ENCODE measurements at regions not wholly inside any gene's neighbourhood (a gene's known extent, or its start where the extent isn't known, plus 50 kb on each side); places are given as distances from the start of the nearest gene placed in this dataset.
"Not testable (repeated sequence)": the region's sequence is repeated elsewhere in the genome, so short reads cannot be mapped to it uniquely, and the experiment has no call there.

DNA sequence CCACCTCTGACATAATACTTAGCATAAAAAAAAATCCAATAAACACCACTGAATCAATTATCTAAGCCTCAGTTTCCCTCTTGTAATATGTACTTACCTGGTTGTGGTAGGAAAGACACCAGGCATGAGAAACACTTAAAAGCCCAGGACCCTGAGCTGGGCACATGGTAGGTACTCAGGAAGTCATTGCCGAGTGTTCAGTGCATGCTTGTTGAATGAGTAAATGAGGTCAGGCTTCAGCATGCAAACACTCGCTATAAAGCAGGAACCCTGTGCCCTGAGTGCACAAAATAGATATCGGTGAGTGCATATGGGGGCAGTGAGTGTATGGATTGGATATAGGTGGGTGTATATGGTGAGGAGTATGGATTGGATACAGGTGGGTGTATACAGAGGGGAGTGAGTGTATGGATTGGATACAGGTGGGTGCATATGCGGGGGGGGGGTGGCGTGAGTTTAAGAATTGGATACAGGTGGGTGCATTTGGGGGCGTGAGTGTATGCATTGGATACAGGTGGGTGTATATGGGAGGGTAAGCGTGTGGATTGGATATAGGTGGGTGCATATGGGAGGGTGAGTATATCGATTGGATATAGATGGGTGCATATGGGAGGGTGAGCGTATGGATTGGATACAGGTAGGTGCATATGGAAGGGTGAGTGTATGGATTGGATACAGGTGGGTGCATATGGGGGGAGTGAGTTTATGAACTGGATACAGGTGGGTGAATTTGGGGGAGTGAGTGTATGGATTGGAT is 194.3 kb upstream of the MSX2 start:
- DNase-seq (ENCODE audit: low spot score) (no peak), ATAC-seq (ENCODE audit: insufficient number of reproducible peaks, low FRiP score, low read depth) (no peak)
- Histone ChIP-seq H3K27ac (no peak overlapping the region), H3K4me3 (no peak overlapping the region), H3K4me1 (ENCODE audit: control insufficient read depth in 1 of 2, low read depth in 2 of 2) (peaks cover 10 to 33% of the 10 kb centered on the region in 2 donors), H3K36me3 (no peaks in the 10 kb centered on the region), H3K27me3 (replicated peaks; ENCODE audit: insufficient read depth) (no peaks in the 10 kb centered on the region), H3K9me3 (no peaks in the 10 kb centered on the region)
- TF ChIP-seq, protein P1, sequence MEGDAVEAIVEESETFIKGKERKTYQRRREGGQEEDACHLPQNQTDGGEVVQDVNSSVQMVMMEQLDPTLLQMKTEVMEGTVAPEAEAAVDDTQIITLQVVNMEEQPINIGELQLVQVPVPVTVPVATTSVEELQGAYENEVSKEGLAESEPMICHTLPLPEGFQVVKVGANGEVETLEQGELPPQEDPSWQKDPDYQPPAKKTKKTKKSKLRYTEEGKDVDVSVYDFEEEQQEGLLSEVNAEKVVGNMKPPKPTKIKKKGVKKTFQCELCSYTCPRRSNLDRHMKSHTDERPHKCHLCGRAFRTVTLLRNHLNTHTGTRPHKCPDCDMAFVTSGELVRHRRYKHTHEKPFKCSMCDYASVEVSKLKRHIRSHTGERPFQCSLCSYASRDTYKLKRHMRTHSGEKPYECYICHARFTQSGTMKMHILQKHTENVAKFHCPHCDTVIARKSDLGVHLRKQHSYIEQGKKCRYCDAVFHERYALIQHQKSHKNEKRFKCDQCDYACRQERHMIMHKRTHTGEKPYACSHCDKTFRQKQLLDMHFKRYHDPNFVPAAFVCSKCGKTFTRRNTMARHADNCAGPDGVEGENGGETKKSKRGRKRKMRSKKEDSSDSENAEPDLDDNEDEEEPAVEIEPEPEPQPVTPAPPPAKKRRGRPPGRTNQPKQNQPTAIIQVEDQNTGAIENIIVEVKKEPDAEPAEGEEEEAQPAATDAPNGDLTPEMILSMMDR (IDR thresholded peaks at IDR 0.05) = no peak

DNA sequence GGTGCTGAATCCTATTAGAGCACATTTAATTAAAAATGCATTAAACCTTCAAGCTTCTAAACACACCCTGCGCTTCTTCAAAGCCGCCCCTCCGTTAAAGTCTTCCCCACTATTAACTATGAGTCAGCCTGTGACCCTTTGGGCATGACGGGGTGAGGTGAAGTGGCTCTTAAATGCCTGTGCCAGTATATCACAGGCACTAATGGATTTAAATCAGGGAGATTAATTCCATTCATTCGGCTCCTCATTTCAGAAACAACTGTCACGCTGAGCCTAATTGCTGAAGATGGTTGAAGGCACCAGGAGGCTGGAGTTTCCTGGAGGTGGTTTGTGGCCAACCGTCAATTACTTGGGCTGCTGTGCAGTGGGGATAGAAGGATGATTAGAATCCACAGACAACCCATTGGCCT is 192.6 kb upstream of the MSX2 start:
- peaks cover 10 to 26% of the 10 kb centered on the region in 2 donors for H3K4me1 ChIP-seq (ENCODE audit: control insufficient read depth in 1 of 2, low read depth in 2 of 2)
- no peaks in the 10 kb centered on the region for H3K36me3 ChIP-seq
- ATAC-seq (ENCODE audit: insufficient number of reproducible peaks, low FRiP score, low read depth) = no peak
- DNase-seq (ENCODE audit: low spot score) = no peak
- H3K9me3 ChIP-seq = no peaks in the 10 kb centered on the region
- no peak overlapping the region for H3K4me3 ChIP-seq
- peak overlapping the region in 1 of 2 donors; percentile 56 for H3K27ac ChIP-seq
- no peaks in the 10 kb centered on the region for H3K27me3 ChIP-seq (replicated peaks; ENCODE audit: insufficient read depth)
- TF ChIP-seq, protein P1 (IDR thresholded peaks at IDR 0.05) = no peak

DNA sequence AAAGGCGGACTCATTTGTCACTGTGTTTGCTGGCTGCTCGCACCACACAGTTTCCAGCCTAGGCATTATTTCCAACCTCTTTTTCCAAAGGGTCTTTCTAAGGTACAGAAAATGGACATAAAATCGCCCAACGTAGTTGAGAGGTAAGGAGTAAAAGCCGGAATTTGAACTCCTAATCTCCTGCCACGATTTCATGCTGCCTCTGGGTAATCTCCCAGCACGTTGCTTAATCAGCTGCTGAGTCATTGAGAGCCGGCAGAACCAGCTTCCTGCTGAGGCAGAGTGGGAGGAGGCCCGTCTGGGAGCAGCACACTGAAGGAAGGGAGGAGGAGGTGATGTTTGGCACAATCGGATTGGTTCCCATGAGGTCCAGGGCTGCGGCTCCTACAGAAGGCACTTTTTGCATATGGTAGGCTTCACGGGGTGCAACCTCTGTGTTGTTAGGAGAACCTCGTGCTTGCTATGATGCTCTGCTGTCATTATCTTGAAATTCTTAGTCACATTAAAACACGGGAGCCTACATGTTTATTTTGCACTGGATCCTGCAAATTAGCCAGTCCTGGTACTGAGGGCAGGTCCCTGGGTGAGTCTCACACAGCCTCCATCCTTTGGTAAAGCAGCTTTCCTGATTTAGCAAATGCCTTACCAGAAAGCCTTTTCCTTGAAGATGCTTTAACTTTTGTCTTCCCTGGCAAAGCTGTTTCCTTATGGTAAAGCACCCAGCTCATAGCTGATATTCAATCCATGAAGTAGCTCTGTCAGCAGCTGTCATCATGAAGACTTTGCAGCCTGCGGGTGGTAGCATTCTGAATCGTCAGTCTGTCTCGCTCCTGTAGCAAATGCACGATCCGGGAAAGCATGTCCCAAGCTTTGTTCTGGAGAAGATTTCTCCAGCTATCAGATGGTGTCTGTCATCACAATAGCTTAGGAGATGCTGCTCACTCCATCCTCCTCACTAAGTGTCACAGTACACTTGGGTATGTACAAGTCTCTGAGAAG is 191.6 kb upstream of the MSX2 start:
- peak; percentile 86 for ATAC-seq (ENCODE audit: insufficient number of reproducible peaks, low FRiP score, low read depth)
- no peaks in the 10 kb centered on the region for H3K36me3 ChIP-seq
- DNase-seq (ENCODE audit: low spot score) = peak; percentile 85
- H3K27ac ChIP-seq = peak overlapping the region; percentile 48 to 56
- TF ChIP-seq, protein P1 (IDR thresholded peaks at IDR 0.05) = no peak
- H3K27me3 ChIP-seq (replicated peaks; ENCODE audit: insufficient read depth) = no peaks in the 10 kb centered on the region
- H3K4me3 ChIP-seq = peak overlapping the region; percentile 22
- peaks cover 10 to 20% of the 10 kb centered on the region in 2 donors for H3K4me1 ChIP-seq (ENCODE audit: control insufficient read depth in 1 of 2, low read depth in 2 of 2)
- H3K9me3 ChIP-seq = no peaks in the 10 kb centered on the region

DNA sequence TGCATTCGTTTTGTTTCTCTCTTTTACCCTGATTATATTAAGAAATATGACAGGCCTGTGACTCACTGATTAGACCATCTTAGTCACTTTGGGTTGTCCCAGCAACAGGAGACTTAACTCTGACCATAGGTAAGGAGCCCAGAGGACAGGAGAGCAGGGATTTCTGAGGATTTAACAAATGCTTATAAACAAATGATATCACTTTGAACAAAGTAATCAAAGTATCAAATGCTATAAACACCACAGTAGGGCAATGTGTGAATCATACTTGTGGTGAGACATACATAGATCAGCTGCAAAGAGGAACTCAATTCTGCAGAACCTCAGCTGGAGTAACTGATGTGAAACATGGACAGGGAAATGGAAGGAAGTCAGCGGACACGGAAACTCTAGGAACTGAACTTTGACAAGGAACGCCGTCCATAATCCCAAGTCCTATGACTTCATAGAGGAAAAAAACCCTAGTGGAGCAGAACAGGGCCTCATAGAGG is 190.6 kb upstream of the MSX2 start:
- no peaks in the 10 kb centered on the region for H3K27me3 ChIP-seq (replicated peaks; ENCODE audit: insufficient read depth)
- peaks cover 10 to 20% of the 10 kb centered on the region in 2 donors for H3K4me1 ChIP-seq (ENCODE audit: control insufficient read depth in 1 of 2, low read depth in 2 of 2)
- peak overlapping the region; percentile 48 to 56 for H3K27ac ChIP-seq
- ATAC-seq (ENCODE audit: insufficient number of reproducible peaks, low FRiP score, low read depth) = no peak
- H3K36me3 ChIP-seq = no peaks in the 10 kb centered on the region
- H3K4me3 ChIP-seq = no peak overlapping the region
- DNase-seq (ENCODE audit: low spot score) = no peak
- H3K9me3 ChIP-seq = no peaks in the 10 kb centered on the region
- TF ChIP-seq, protein P1 (IDR thresholded peaks at IDR 0.05) = no peak

DNA sequence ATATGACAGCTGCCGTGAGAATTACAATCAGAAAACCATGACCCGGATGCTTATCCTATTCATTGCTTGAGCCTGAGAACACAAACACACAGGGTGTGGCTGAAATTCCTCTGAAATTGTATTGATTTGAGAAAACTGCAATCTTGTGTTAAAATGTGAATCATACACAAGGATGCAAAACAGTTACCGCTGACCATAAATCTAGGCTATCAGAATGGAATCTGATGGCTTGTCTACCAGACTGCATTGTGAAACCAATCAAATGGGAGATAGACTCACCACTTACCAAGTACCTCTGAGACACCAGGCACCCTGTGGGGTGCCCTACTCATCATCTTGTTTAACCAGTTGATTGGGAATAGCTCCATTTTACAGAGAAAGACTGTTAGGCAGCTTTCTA is 188.7 kb upstream of the MSX2 start:
- DNase-seq (ENCODE audit: low spot score) = no peak
- Histone ChIP-seq H3K27ac (no peak overlapping the region), H3K9me3 (no peaks in the 10 kb centered on the region), H3K4me1 (ENCODE audit: control insufficient read depth in 1 of 2, low read depth in 2 of 2) (peaks cover 10 to 20% of the 10 kb centered on the region in 2 donors), H3K36me3 (no peaks in the 10 kb centered on the region), H3K27me3 (replicated peaks; ENCODE audit: insufficient read depth) (no peaks in the 10 kb centered on the region), H3K4me3 (no peak overlapping the region)
- ATAC-seq (ENCODE audit: insufficient number of reproducible peaks, low FRiP score, low read depth) = no peak
- TF ChIP-seq, protein P1 (IDR thresholded peaks at IDR 0.05) = no peak

DNA sequence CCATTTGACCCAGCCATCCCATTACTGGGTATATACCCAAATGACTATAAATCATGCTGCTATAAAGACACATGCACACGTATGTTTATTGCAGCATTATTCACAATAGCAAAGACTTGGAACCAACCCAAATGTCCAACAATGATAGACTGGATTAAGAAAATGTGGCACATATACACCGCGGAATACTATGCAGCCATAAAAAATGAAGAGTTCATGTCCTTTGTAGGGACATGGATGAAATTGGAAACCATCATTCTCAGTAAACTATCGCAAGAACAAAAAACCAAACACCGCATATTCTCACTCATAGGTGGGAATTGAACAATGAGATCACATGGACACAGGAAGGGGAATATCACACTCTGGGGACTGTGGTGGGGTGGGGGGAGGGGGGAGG is 184.6 kb upstream of the MSX2 start:
- H3K27ac ChIP-seq; H3K4me1 ChIP-seq (ENCODE audit: control insufficient read depth in 1 of 2, low read depth in 2 of 2); H3K36me3 ChIP-seq; DNase-seq (ENCODE audit: low spot score); H3K27me3 ChIP-seq (replicated peaks; ENCODE audit: insufficient read depth); ATAC-seq (ENCODE audit: insufficient number of reproducible peaks, low FRiP score, low read depth); H3K4me3 ChIP-seq; H3K9me3 ChIP-seq: not testable (repeated sequence)

All from thoracic aorta (tissue), 2 donors.